ENCODE measurements at regions not wholly inside any gene's neighbourhood (a gene's known extent, or its start where the extent isn't known, plus 50 kb on each side); places are given as distances from the start of the nearest gene placed in this dataset.

- Histone ChIP-seq H3K4me3 (ENCODE audit: low read depth in 1 of 2, low read length in 2 of 2) (no peak overlapping the region), H3K4me1 (ENCODE audit: control insufficient read depth in 1 of 2, insufficient read depth in 2 of 2, low read length in 2 of 2) (no peaks in the 10 kb centered on the region), H3K9me3 (ENCODE audit: control insufficient read depth in 1 of 2, low read length in 2 of 2) (peaks cover 0 to 2% of the 10 kb centered on the region in 2 donors), H3K36me3 (ENCODE audit: control insufficient read depth in 1 of 2, insufficient read depth in 2 of 2, low read length in 2 of 2) (no peaks in the 10 kb centered on the region), H3K27me3 (ENCODE audit: low read depth, low read length) (no peaks in the 10 kb centered on the region), H3K27ac (ENCODE audit: low read length) (no peak overlapping the region)
Measured at GRCh38 chr12:128059621-128060370, 207.2 kb upstream of the TMEM132C start.

- Histone ChIP-seq H3K27ac (ENCODE audit: low read length) (no peak overlapping the region), H3K36me3 (ENCODE audit: control insufficient read depth in 1 of 2, insufficient read depth in 2 of 2, low read length in 2 of 2) (no peaks in the 10 kb centered on the region), H3K4me1 (ENCODE audit: control insufficient read depth in 1 of 2, insufficient read depth in 2 of 2, low read length in 2 of 2) (no peaks in the 10 kb centered on the region), H3K27me3 (ENCODE audit: low read depth, low read length) (no peaks in the 10 kb centered on the region), H3K4me3 (ENCODE audit: low read depth in 1 of 2, low read length in 2 of 2) (no peak overlapping the region), H3K9me3 (ENCODE audit: control insufficient read depth in 1 of 2, low read length in 2 of 2) (peaks cover 0 to 2% of the 10 kb centered on the region in 2 donors)
Measured at GRCh38 chr12:128068211-128068610, 198.8 kb upstream of the TMEM132C start.

DNA sequence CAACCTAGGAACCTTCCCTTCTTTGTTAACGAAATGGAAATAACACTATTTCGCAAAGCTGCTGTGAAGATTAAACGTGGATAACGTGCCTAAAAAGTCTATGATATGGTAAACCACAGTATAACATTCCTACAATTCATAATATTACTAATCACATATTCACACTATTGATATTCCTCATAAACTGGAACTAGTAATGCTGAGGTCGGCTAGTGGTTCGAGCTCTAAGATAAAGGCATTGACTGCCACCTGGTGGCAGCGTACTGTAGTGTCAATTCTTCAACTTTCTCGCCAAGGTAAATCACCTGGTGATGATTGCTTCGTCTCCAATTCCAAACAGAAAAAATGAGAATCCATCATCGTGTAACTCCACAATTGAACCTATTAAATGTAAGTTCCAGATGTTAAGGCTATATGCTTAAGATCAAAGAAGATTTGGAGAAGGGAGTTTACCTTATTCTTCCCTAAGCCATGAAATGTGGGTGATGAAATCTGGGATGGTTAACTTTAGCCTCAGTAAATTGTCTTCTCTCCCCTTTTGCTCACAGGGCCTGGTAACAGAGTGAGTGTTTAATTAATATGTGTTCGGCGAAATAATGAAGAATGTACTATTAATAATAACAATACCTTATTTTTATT is 197.5 kb upstream of the TMEM132C start:
- Histone ChIP-seq H3K27ac (ENCODE audit: low read length) (no peak overlapping the region), H3K9me3 (ENCODE audit: control insufficient read depth in 1 of 2, low read length in 2 of 2) (no peaks in the 10 kb centered on the region), H3K27me3 (ENCODE audit: low read depth, low read length) (no peaks in the 10 kb centered on the region), H3K4me1 (ENCODE audit: control insufficient read depth in 1 of 2, insufficient read depth in 2 of 2, low read length in 2 of 2) (no peaks in the 10 kb centered on the region), H3K36me3 (ENCODE audit: control insufficient read depth in 1 of 2, insufficient read depth in 2 of 2, low read length in 2 of 2) (no peaks in the 10 kb centered on the region), H3K4me3 (ENCODE audit: low read depth in 1 of 2, low read length in 2 of 2) (no peak overlapping the region)

GRCh38 chr12:128073937-128074336 is 193.0 kb upstream of the TMEM132C start:
- Histone ChIP-seq H3K4me3 (ENCODE audit: low read depth in 1 of 2, low read length in 2 of 2) (no peak overlapping the region), H3K27ac (ENCODE audit: low read length) (no peak overlapping the region), H3K36me3 (ENCODE audit: control insufficient read depth in 1 of 2, insufficient read depth in 2 of 2, low read length in 2 of 2) (no peaks in the 10 kb centered on the region), H3K9me3 (ENCODE audit: control insufficient read depth in 1 of 2, low read length in 2 of 2) (peaks cover 0 to 11% of the 10 kb centered on the region in 2 donors), H3K4me1 (ENCODE audit: control insufficient read depth in 1 of 2, insufficient read depth in 2 of 2, low read length in 2 of 2) (no peaks in the 10 kb centered on the region), H3K27me3 (ENCODE audit: low read depth, low read length) (no peaks in the 10 kb centered on the region)

DNA sequence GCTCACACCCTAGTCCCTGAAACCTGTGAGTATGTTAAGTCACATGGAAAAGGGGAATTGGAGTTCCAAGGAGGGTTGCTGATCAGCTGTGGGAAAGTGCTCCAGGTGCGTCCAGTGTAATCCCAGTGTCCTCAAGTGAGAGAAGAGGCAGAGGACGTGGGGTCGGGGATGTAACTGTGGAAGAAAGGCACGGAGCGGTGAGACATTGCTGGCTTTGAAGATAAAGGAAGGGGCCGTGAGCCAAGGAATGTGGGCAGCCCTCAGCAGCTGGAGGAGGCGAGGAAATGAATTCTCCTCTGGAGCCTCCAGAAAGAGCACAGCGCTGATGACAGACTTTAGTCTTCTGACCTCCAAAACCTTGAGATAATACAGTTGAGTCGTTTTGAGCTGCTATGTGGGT is 191.6 kb upstream of the TMEM132C start:
- Histone ChIP-seq H3K36me3 (ENCODE audit: control insufficient read depth in 1 of 2, insufficient read depth in 2 of 2, low read length in 2 of 2) (no peaks in the 10 kb centered on the region), H3K9me3 (ENCODE audit: control insufficient read depth in 1 of 2, low read length in 2 of 2) (peaks cover 0 to 11% of the 10 kb centered on the region in 2 donors), H3K4me3 (ENCODE audit: low read depth in 1 of 2, low read length in 2 of 2) (no peak overlapping the region), H3K27ac (ENCODE audit: low read length) (no peak overlapping the region), H3K27me3 (ENCODE audit: low read depth, low read length) (no peaks in the 10 kb centered on the region), H3K4me1 (ENCODE audit: control insufficient read depth in 1 of 2, insufficient read depth in 2 of 2, low read length in 2 of 2) (no peaks in the 10 kb centered on the region)

DNA sequence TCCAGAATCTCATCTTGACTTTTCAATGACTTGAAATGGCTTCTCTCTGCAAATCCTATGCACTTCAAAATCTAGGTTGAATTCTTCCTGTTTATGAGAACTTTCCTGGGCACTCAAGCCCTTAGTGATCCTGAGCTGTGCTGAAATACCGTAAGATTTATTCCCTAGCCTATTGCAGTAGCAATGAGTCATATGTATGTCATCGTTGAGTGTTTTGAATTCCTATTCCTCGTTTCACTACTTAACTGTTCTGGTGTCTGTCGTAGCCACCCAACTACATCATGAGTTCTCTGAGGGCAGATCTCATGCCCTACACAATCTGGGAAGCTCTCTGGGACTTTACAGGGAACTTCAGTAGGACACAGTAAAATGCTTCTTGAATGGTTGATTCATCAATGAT is 190.8 kb upstream of the TMEM132C start:
- H3K9me3 ChIP-seq (ENCODE audit: control insufficient read depth in 1 of 2, low read length in 2 of 2) = peaks cover 0 to 11% of the 10 kb centered on the region in 2 donors
- H3K36me3 ChIP-seq (ENCODE audit: control insufficient read depth in 1 of 2, insufficient read depth in 2 of 2, low read length in 2 of 2) = no peaks in the 10 kb centered on the region
- no peaks in the 10 kb centered on the region for H3K27me3 ChIP-seq (ENCODE audit: low read depth, low read length)
- H3K4me1 ChIP-seq (ENCODE audit: control insufficient read depth in 1 of 2, insufficient read depth in 2 of 2, low read length in 2 of 2) = no peaks in the 10 kb centered on the region
- H3K4me3 ChIP-seq (ENCODE audit: low read depth in 1 of 2, low read length in 2 of 2) = no peak overlapping the region
- H3K27ac ChIP-seq (ENCODE audit: low read length) = no peak overlapping the region

GRCh38 chr12:128077211-128077916 is 189.6 kb upstream of the TMEM132C start:
- H3K9me3 ChIP-seq (ENCODE audit: control insufficient read depth in 1 of 2, low read length in 2 of 2) = peaks cover 0 to 11% of the 10 kb centered on the region in 2 donors
- H3K27ac ChIP-seq (ENCODE audit: low read length) = no peak overlapping the region
- no peak overlapping the region for H3K4me3 ChIP-seq (ENCODE audit: low read depth in 1 of 2, low read length in 2 of 2)
- H3K27me3 ChIP-seq (ENCODE audit: low read depth, low read length) = no peaks in the 10 kb centered on the region
- no peaks in the 10 kb centered on the region for H3K4me1 ChIP-seq (ENCODE audit: control insufficient read depth in 1 of 2, insufficient read depth in 2 of 2, low read length in 2 of 2)
- no peaks in the 10 kb centered on the region for H3K36me3 ChIP-seq (ENCODE audit: control insufficient read depth in 1 of 2, insufficient read depth in 2 of 2, low read length in 2 of 2)

DNA sequence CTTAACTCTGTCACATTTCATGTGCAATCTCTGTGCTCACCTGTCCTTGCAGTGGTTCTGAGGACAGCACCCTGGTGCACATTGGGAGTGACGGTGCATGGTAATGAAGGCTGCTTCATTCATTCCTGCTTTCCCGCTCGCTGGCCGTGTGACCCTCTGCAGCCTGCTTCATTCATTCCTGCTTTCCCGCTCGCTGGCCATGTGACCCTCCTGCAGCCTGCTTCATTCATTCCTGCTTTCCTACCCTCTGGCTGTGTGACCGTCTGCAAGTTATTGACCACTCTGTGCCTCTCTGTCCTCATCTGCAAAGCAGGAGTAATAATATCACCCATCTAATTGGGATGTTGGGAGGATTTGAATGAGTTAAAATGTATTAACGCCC is 189.1 kb upstream of the TMEM132C start:
- Histone ChIP-seq H3K27me3 (ENCODE audit: low read depth, low read length) (no peaks in the 10 kb centered on the region), H3K9me3 (ENCODE audit: control insufficient read depth in 1 of 2, low read length in 2 of 2) (peaks cover 0 to 11% of the 10 kb centered on the region in 2 donors), H3K4me3 (ENCODE audit: low read depth in 1 of 2, low read length in 2 of 2) (no peak overlapping the region), H3K4me1 (ENCODE audit: control insufficient read depth in 1 of 2, insufficient read depth in 2 of 2, low read length in 2 of 2) (no peaks in the 10 kb centered on the region), H3K27ac (ENCODE audit: low read length) (no peak overlapping the region), H3K36me3 (ENCODE audit: control insufficient read depth in 1 of 2, insufficient read depth in 2 of 2, low read length in 2 of 2) (no peaks in the 10 kb centered on the region)

DNA sequence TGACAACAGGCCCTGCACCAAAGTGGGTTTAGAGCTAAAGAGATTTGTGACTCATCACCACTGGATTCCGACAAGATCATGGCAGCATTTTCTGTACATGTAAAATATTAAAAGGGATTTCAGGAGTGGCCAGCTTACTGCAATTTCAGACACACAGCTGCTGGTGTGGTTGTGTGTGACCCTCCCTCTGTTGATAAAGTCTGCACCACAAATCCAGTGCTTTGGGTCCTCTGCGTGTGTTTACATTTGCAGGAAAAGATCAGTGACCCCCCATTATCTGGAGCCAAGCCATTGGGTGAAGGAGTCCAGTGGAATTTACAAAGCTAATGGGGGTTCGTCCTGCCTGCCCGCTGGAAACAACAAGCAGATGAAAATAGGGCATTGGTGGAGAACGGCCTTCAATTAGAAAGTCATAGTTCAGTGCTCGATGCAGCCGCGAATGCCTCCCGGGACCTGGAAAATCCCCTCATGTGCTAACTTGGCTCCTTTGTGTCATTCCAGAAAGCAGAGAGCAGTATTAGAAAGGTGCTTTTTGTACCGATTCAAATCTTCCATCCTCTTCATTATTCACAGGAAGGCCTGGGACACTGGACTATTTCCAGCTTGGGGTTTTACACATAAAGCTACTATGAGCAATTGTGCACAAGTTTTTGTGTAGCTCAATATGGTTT is 188.5 kb upstream of the TMEM132C start:
- Histone ChIP-seq H3K27me3 (ENCODE audit: low read depth, low read length) (no peaks in the 10 kb centered on the region), H3K4me3 (ENCODE audit: low read depth in 1 of 2, low read length in 2 of 2) (no peak overlapping the region)

GRCh38 chr12:128079446-128079845 is 187.5 kb upstream of the TMEM132C start:
- H3K4me3 ChIP-seq (ENCODE audit: low read depth in 1 of 2, low read length in 2 of 2) = no peak overlapping the region
- H3K9me3 ChIP-seq (ENCODE audit: control insufficient read depth in 1 of 2, low read length in 2 of 2) = peaks cover 0 to 11% of the 10 kb centered on the region in 2 donors
- no peak overlapping the region for H3K27ac ChIP-seq (ENCODE audit: low read length)
- no peaks in the 10 kb centered on the region for H3K27me3 ChIP-seq (ENCODE audit: low read depth, low read length)
- H3K36me3 ChIP-seq (ENCODE audit: control insufficient read depth in 1 of 2, insufficient read depth in 2 of 2, low read length in 2 of 2) = no peaks in the 10 kb centered on the region
- no peaks in the 10 kb centered on the region for H3K4me1 ChIP-seq (ENCODE audit: control insufficient read depth in 1 of 2, insufficient read depth in 2 of 2, low read length in 2 of 2)

More for the DNA sequence above, 188.5 kb upstream of the TMEM132C start:
- Histone ChIP-seq H3K36me3 (ENCODE audit: control insufficient read depth in 1 of 2, insufficient read depth in 2 of 2, low read length in 2 of 2) (no peaks in the 10 kb centered on the region), H3K27ac (ENCODE audit: low read length) (no peak overlapping the region), H3K4me1 (ENCODE audit: control insufficient read depth in 1 of 2, insufficient read depth in 2 of 2, low read length in 2 of 2) (no peaks in the 10 kb centered on the region), H3K9me3 (ENCODE audit: control insufficient read depth in 1 of 2, low read length in 2 of 2) (peaks cover 0 to 11% of the 10 kb centered on the region in 2 donors)

- no peak overlapping the region for H3K27ac ChIP-seq (ENCODE audit: low read length)
- H3K27me3 ChIP-seq (ENCODE audit: low read depth, low read length) = no peaks in the 10 kb centered on the region
- no peaks in the 10 kb centered on the region for H3K9me3 ChIP-seq (ENCODE audit: control insufficient read depth in 1 of 2, low read length in 2 of 2)
Measured at GRCh38 chr12:128083132-128083729, 183.7 kb upstream of the TMEM132C start.

More at GRCh38 chr12:128083132-128083729, 183.7 kb upstream of the TMEM132C start:
- H3K4me1 ChIP-seq (ENCODE audit: control insufficient read depth in 1 of 2, insufficient read depth in 2 of 2, low read length in 2 of 2) = no peaks in the 10 kb centered on the region
- no peaks in the 10 kb centered on the region for H3K36me3 ChIP-seq (ENCODE audit: control insufficient read depth in 1 of 2, insufficient read depth in 2 of 2, low read length in 2 of 2)
- no peak overlapping the region for H3K4me3 ChIP-seq (ENCODE audit: low read depth in 1 of 2, low read length in 2 of 2)

Measured in muscle layer of duodenum (tissue), 2 donors.